Gastroesophageal sphincter (tissue), 4 donors: ENCODE measurements at regions not wholly inside any gene's neighbourhood (a gene's known extent, or its start where the extent isn't known, plus 50 kb on each side); places are given as distances from the start of the nearest gene placed in this dataset.

Source experiments
- ATAC-seq: fragments of 150-250 bp; one replicate; pipeline ENCODE4 v1.9.1; 2016; ENCODE audit warnings: mild to moderate bottlenecking, moderate library complexity
- H3K27ac ChIP-seq, 4 donors: fragments of 200-600 bp; sonication (generic) in 3 of 4; 1 replicate in 3 of 4; 2 replicates in 1 of 4; pipeline ENCODE4 v1.5.1; 2016 to 2019
- H3K27me3 ChIP-seq: fragments of 200-600 bp; sonication (generic); one replicate; pipeline ENCODE4 v1.5.1; 2019
- H3K36me3 ChIP-seq, 2 donors: fragments of 200-600 bp; sonication (generic); one replicate each; pipeline ENCODE4 v1.5.1; 2019; ENCODE audit warnings: control low read depth in 1 of 2
- H3K4me1 ChIP-seq, 3 donors: fragments of 200-600 bp; sonication (generic); 1 replicate in 2 of 3; 2 replicates in 1 of 3; pipeline ENCODE4 v1.5.1; 2016 to 2019; ENCODE audit warnings: control low read depth in 2 of 3
- H3K4me3 ChIP-seq, 2 donors: fragments of 200-600 bp; sonication (generic); one replicate each; pipeline ENCODE4 v1.5.1; 2019; ENCODE audit warnings: mild to moderate bottlenecking in 1 of 2, moderate library complexity in 1 of 2
- H3K9me3 ChIP-seq, 3 donors: fragments of 200-600 bp; sonication (generic); one replicate each; pipeline ENCODE4 v1.5.1; 2017 to 2019; ENCODE audit warnings: control low read depth in 2 of 3
- EP300 ChIP-seq: sonication (generic); formaldehyde crosslinking; IDR thresholded peaks from one replicate; pipeline ENCODE4 v1.6.1; 2017; ENCODE audit warnings: antibody characterized with exemption, mild to moderate bottlenecking
- POLR2A ChIP-seq, 2 donors: fragments of 450-650 bp; IDR thresholded peaks; one replicate each; pipeline ENCODE4 v1.6.1; 2017; ENCODE audit warnings: antibody characterized with exemption in 2 of 2, mild to moderate bottlenecking in 2 of 2, moderate library complexity in 1 of 2
- POLR2AphosphoS5 ChIP-seq: sonication (generic); formaldehyde crosslinking; IDR thresholded peaks from one replicate; pipeline ENCODE4 v1.6.1; 2017; ENCODE audit warnings: antibody characterized with exemption
- WGBS, 2 donors: methylation state at CpG; one replicate each; pipeline ENCODE4 v1.1.5; 2018; ENCODE audit warnings: low coverage in 1 of 2; 5-methylcytosine and 5-hydroxymethylcytosine counted together
- TF ChIP-seq, protein P1 (sequence below), 4 experiments: fragments of 200-600 bp in 2 of 4; fragments of 450-650 bp in 2 of 4; sonication (generic) in 1 of 4; IDR thresholded peaks; one replicate each; pipeline ENCODE4 v1.5.1; 2017 to 2019; ENCODE audit warnings: antibody characterized with exemption in 4 of 4, mild to moderate bottlenecking in 2 of 4, moderate library complexity in 2 of 4

GRCh38 chr22:27004434-27004833, 347.0 kb downstream of the MIAT start:
- 57% methylated on average over 1 of the region's 1 CpG; no CpG with 5 or more reads in 1 of the 2 donors for WGBS, 2 donors
- H3K4me3 ChIP-seq: no peak overlapping the region
- ATAC-seq: no peak
- no peak overlapping the region for H3K27ac ChIP-seq
- peaks cover 10% of the 10 kb centered on the region for H3K27me3 ChIP-seq
- TF ChIP-seq EP300 (no peak), POLR2AphosphoS5 (no peak), POLR2A (IDR thresholded peaks at IDR 0.05) (no peak)
- TF ChIP-seq, protein P1, sequence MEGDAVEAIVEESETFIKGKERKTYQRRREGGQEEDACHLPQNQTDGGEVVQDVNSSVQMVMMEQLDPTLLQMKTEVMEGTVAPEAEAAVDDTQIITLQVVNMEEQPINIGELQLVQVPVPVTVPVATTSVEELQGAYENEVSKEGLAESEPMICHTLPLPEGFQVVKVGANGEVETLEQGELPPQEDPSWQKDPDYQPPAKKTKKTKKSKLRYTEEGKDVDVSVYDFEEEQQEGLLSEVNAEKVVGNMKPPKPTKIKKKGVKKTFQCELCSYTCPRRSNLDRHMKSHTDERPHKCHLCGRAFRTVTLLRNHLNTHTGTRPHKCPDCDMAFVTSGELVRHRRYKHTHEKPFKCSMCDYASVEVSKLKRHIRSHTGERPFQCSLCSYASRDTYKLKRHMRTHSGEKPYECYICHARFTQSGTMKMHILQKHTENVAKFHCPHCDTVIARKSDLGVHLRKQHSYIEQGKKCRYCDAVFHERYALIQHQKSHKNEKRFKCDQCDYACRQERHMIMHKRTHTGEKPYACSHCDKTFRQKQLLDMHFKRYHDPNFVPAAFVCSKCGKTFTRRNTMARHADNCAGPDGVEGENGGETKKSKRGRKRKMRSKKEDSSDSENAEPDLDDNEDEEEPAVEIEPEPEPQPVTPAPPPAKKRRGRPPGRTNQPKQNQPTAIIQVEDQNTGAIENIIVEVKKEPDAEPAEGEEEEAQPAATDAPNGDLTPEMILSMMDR (IDR thresholded peaks at IDR 0.05): no peak
- H3K9me3 ChIP-seq: no peaks in the 10 kb centered on the region
- H3K4me1 ChIP-seq: no peaks in the 10 kb centered on the region
- H3K36me3 ChIP-seq: no peaks in the 10 kb centered on the region

DNA sequence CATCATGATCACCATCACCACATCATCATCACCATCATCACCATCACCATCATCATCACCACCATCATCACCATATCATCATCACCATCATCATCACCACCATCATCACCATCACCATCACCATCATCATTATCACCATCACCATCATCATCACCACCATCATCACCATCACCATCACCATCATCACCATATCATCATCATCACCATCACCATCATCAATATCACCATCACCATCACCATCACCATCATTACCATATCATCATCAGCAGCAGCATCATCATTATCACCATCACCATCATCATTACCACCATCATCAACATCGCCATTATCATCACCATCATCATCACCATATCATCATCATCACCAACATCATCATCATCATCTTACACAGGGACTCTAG, 351.1 kb downstream of the MIAT start:
- 75 to 100% methylated on average over 1 of the region's 1 CpG for WGBS, 2 donors
- Histone ChIP-seq H3K4me3 (no peak overlapping the region), H3K9me3 (no peaks in the 10 kb centered on the region), H3K27ac (no peak overlapping the region), H3K36me3 (no peaks in the 10 kb centered on the region), H3K4me1 (no peaks in the 10 kb centered on the region), H3K27me3 (peaks cover 18% of the 10 kb centered on the region)
- no peak for TF ChIP-seq POLR2A (IDR thresholded peaks at IDR 0.05)
- ATAC-seq: no peak

- H3K27ac ChIP-seq: no peak overlapping the region
- H3K36me3 ChIP-seq: no peaks in the 10 kb centered on the region
- H3K27me3 ChIP-seq: peaks cover 21% of the 10 kb centered on the region
- H3K9me3 ChIP-seq: peaks cover 0 to 6% (median 0%) of the 10 kb centered on the region in 3 donors
- WGBS, 2 donors: 78% methylated on average over 3 of the region's 3 CpGs; no CpG with 5 or more reads in 1 of the 2 donors
- no peak overlapping the region for H3K4me3 ChIP-seq
- TF ChIP-seq, protein P1 (IDR thresholded peaks at IDR 0.05): no peak
- no peak for TF ChIP-seq POLR2A (IDR thresholded peaks at IDR 0.05)
- no peak for TF ChIP-seq POLR2AphosphoS5
- no peak for TF ChIP-seq EP300
- no peak for ATAC-seq
- H3K4me1 ChIP-seq: no peaks in the 10 kb centered on the region
Observed at GRCh38 chr22:27011133-27011532, 353.7 kb downstream of the MIAT start.

GRCh38 chr22:27011717-27012116, 354.3 kb downstream of the MIAT start:
- TF ChIP-seq, protein P1 (IDR thresholded peaks at IDR 0.05): no peak
- TF ChIP-seq POLR2A (IDR thresholded peaks at IDR 0.05) (no peak), EP300 (no peak)
- no peaks in the 10 kb centered on the region for H3K4me1 ChIP-seq
- H3K36me3 ChIP-seq: no peaks in the 10 kb centered on the region
- 50 to 57% methylated on average over 1 to 2 of the region's 3 CpGs for WGBS, 2 donors
- no peak overlapping the region for H3K4me3 ChIP-seq
- H3K27ac ChIP-seq: no peak overlapping the region
- no peak for ATAC-seq
- peaks cover 0 to 6% (median 0%) of the 10 kb centered on the region in 3 donors for H3K9me3 ChIP-seq
- peaks cover 21% of the 10 kb centered on the region for H3K27me3 ChIP-seq

- Histone ChIP-seq H3K27ac (peak overlapping the region in 3 of 4 donors; percentile 15 to 64 (median 54)), H3K4me1 (no peaks in the 10 kb centered on the region), H3K9me3 (no peaks in the 10 kb centered on the region), H3K27me3 (no peaks in the 10 kb centered on the region), H3K36me3 (no peaks in the 10 kb centered on the region), H3K4me3 (no peak overlapping the region)
- ATAC-seq: peak; percentile 74
- TF ChIP-seq, protein P1 (IDR thresholded peaks at IDR 0.05): no peak
- TF ChIP-seq POLR2AphosphoS5 (peak; percentile 50), POLR2A (IDR thresholded peaks at IDR 0.05) (no peak), EP300 (no peak)
- WGBS, 2 donors: 22 to 62% methylated on average over 3 of the region's 4 CpGs
Observed at GRCh38 chr22:27019827-27020226, 362.4 kb downstream of the MIAT start.
